ENCODE measurements at regions not wholly inside any gene's neighbourhood (a gene's known extent, or its start where the extent isn't known, plus 50 kb on each side); places are given as distances from the start of the nearest gene placed in this dataset.
A peak's percentile ranks its signal among the peaks of the same experiment; 100 is the strongest.

DNA sequence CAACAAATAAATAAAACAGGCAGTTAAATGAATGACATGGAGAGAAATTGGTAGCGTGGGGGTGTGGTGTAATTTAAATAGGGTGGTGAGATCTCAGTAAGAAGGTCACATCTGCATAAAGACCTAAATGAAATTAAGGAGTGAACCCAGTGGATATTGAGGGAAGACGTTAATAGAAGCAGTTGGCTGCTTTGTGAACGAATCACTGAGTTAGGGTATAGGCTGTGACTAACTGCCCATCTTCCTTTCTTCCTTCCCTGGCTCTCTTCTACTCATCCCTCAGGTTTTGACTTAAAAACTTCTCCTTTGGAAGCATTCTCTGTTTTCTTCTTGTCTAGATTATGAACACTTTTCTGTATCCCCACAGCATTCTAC, 64.7 kb downstream of the BTG1 start:
- Histone ChIP-seq H3K27ac (no peak overlapping the region), H3K36me3 (no peaks in the 10 kb centered on the region), H3K4me1 (peaks cover 0 to 6% (median 0%) of the 10 kb centered on the region in 4 donors), H3K4me3 (no peak overlapping the region), H3K27me3 (no peaks in the 10 kb centered on the region), H3K9me3 (no peaks in the 10 kb centered on the region)
- WGBS (ENCODE audit: insufficient coverage, low coverage, low lambda C conversion rate, missing lambda C conversion rate): 97% methylated on average over 3 of the region's 3 CpGs
- intact Hi-C loops (cut with DNase I): no loop called here
- TF ChIP-seq, protein P1, sequence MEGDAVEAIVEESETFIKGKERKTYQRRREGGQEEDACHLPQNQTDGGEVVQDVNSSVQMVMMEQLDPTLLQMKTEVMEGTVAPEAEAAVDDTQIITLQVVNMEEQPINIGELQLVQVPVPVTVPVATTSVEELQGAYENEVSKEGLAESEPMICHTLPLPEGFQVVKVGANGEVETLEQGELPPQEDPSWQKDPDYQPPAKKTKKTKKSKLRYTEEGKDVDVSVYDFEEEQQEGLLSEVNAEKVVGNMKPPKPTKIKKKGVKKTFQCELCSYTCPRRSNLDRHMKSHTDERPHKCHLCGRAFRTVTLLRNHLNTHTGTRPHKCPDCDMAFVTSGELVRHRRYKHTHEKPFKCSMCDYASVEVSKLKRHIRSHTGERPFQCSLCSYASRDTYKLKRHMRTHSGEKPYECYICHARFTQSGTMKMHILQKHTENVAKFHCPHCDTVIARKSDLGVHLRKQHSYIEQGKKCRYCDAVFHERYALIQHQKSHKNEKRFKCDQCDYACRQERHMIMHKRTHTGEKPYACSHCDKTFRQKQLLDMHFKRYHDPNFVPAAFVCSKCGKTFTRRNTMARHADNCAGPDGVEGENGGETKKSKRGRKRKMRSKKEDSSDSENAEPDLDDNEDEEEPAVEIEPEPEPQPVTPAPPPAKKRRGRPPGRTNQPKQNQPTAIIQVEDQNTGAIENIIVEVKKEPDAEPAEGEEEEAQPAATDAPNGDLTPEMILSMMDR (IDR thresholded peaks at IDR 0.05): no peak
- no peak for TF ChIP-seq POLR2A (IDR thresholded peaks at IDR 0.05)
- ATAC-seq (no peak), DNase-seq (no peak)

DNA sequence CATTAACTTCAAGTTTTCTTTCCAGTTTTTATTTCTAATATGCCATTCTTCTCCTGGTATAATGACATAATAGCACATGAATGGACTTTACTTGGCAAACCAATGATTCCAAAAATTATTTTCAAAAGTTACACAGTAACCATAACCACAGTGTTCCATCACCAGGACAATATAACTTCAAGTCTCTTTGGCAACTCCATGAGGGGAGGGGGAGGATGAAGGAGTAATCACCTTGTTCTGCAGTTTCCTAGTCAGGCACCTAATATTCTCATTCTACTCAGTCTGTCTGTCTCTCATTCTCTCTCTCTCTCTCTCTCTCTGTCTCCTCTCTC, 66.6 kb downstream of the BTG1 start:
- Histone ChIP-seq H3K9me3 (no peaks in the 10 kb centered on the region), H3K27me3 (no peaks in the 10 kb centered on the region), H3K27ac (no peak overlapping the region), H3K36me3 (no peaks in the 10 kb centered on the region), H3K4me3 (no peak overlapping the region), H3K4me1 (no peaks in the 10 kb centered on the region)
- DNase-seq (no peak), ATAC-seq (no peak)
- intact Hi-C loops (cut with DNase I): no loop called here
- TF ChIP-seq, protein P1 (IDR thresholded peaks at IDR 0.05): no peak
- no peak for TF ChIP-seq POLR2A (IDR thresholded peaks at IDR 0.05)

DNA sequence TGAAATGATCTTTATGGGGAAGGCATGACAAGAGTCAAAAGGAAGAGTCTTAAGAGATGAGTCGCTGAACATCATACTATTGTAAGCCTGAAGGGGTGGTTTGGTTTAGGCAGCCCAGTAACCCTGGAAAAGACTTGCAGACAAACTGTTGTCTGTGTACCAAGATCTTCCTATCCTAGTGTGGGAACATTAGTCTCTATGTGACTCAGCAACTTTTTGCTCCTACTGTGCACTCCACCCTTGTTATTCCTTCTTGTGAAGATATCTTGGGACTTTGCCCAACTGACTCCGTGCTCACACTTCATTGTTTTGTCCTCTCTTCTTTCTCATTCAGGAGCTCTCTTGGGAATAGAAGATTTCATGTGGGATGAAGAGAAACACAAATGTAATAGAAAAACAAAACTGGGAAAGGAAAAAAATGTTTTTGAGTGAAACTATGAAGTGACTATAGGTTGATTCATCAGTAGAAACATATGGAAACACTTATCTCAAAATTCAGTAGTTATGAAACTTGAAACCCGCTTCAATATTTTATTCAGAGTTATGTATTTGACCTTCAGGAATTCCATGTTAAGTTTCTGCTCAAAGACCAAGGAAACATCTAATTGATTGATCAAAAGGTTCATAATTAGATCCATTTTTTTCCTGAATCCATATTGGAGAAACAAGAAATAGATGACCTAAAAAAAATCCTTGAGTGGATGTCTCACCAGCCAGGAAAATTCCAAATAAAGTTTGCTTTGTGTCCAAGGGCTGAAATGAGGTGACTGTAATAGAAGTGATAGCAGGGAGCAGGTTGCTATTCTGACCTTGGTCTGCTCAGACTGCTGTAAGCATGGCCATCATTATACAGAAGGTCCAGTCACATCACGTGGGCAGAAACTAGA, 67.2 kb downstream of the BTG1 start:
- Histone ChIP-seq H3K9me3 (no peaks in the 10 kb centered on the region), H3K4me1 (no peaks in the 10 kb centered on the region), H3K4me3 (no peak overlapping the region), H3K27ac (no peak overlapping the region), H3K27me3 (no peaks in the 10 kb centered on the region), H3K36me3 (no peaks in the 10 kb centered on the region)
- ATAC-seq (peak; percentile 14 to 61 (median 36)), DNase-seq (no peak)
- TF ChIP-seq, protein P1 (IDR thresholded peaks at IDR 0.05): no peak
- no peak for TF ChIP-seq POLR2A (IDR thresholded peaks at IDR 0.05)
- intact Hi-C loops (cut with DNase I): no loop called here
- WGBS (ENCODE audit: insufficient coverage, low coverage, low lambda C conversion rate, missing lambda C conversion rate): 79% methylated on average over 3 of the region's 4 CpGs

DNA sequence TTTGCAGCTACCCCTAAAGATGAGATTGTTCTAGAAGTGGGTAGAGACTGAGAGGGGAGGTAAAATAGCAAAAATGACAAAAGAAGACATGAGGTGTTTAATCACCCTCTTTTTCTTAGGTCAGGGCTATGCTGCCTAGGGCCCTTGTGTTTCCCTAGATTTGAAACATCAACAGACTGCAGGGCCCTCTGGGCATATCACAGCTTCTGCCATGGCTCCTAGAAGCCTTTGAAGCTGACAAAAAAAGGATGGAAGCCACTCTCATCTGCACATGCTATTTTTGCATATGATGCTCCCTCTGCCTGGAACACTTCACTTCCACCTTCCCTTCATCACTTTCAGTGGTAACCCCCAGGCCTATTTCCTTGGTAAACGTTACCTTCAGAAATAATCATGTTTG, 68.1 kb downstream of the BTG1 start:
- H3K4me3 ChIP-seq: no peak overlapping the region
- no peaks in the 10 kb centered on the region for H3K4me1 ChIP-seq
- DNase-seq: no peak
- H3K27ac ChIP-seq: no peak overlapping the region
- intact Hi-C loops (cut with DNase I): no loop called here
- no peaks in the 10 kb centered on the region for H3K27me3 ChIP-seq
- no peak for ATAC-seq
- H3K9me3 ChIP-seq: no peaks in the 10 kb centered on the region
- H3K36me3 ChIP-seq: no peaks in the 10 kb centered on the region
- WGBS (ENCODE audit: insufficient coverage, low coverage, low lambda C conversion rate, missing lambda C conversion rate): 90% methylated on average over 1 of the region's 1 CpG
- TF ChIP-seq, protein P1 (IDR thresholded peaks at IDR 0.05): no peak
- TF ChIP-seq POLR2A (IDR thresholded peaks at IDR 0.05): no peak

DNA sequence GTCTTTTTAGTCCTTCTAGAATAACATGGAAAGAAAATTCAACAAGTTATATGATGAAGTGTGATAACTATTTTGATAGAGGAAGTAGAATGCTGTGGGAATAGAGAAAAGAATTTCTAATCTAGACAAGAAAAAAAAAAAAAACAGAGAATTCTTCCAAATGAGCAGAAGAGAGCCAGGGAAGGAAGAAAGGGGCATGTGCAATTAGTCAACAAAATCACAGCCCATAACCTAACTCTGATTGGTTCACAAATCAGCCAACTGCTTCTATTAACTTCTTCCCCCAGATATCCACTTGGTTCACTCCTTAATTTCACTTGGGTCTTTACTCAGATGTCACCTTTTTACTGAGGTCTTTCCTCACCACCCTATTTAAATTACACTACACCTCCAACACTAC, 69.5 kb downstream of the BTG1 start:
- H3K4me1 ChIP-seq: peaks cover 0 to 4% (median 2%) of the 10 kb centered on the region in 4 donors
- no peaks in the 10 kb centered on the region for H3K27me3 ChIP-seq
- H3K36me3 ChIP-seq: no peaks in the 10 kb centered on the region
- no peaks in the 10 kb centered on the region for H3K9me3 ChIP-seq
- no peak overlapping the region for H3K4me3 ChIP-seq
- ATAC-seq: no peak
- TF ChIP-seq, protein P1 (IDR thresholded peaks at IDR 0.05): no peak
- no peak for TF ChIP-seq POLR2A (IDR thresholded peaks at IDR 0.05)
- intact Hi-C loops (cut with DNase I): no loop called here
- H3K27ac ChIP-seq: no peak overlapping the region
- no peak for DNase-seq

Data from right lobe of liver (tissue), 6 donors.